ENCODE measurements at regions not wholly inside any gene's neighbourhood (a gene's known extent, or its start where the extent isn't known, plus 50 kb on each side); places are given as distances from the start of the nearest gene placed in this dataset.

DNA sequence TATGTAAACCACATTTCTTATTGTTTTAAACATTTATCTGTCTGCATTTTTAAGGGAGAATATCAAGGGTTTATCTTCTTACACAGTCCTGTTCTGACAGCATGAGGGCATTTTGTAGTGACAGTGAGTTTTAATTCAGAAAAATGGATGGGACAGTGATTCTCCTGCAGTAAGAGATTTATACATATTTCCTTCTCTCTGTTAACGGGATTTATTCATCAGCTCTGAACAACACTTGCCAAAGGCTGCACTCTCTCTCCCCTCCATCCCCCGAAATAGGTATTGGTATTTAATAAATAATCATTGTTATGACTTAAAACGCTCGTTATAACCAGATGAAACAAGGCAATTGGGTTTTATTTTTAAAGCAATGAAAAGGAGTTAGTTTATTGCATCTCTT lies 410.9 kb downstream of the STIM2 start:
- Histone ChIP-seq H3K36me3 (ENCODE audit: control insufficient read depth, insufficient read depth, low read length) (no peaks in the 10 kb centered on the region), H3K27me3 (replicated peaks; ENCODE audit: control insufficient read depth, insufficient read depth, low read length) (no peaks in the 10 kb centered on the region), H3K4me3 (replicated peaks; ENCODE audit: low read depth, low read length) (no peak overlapping the region)
- TF ChIP-seq, protein P1, sequence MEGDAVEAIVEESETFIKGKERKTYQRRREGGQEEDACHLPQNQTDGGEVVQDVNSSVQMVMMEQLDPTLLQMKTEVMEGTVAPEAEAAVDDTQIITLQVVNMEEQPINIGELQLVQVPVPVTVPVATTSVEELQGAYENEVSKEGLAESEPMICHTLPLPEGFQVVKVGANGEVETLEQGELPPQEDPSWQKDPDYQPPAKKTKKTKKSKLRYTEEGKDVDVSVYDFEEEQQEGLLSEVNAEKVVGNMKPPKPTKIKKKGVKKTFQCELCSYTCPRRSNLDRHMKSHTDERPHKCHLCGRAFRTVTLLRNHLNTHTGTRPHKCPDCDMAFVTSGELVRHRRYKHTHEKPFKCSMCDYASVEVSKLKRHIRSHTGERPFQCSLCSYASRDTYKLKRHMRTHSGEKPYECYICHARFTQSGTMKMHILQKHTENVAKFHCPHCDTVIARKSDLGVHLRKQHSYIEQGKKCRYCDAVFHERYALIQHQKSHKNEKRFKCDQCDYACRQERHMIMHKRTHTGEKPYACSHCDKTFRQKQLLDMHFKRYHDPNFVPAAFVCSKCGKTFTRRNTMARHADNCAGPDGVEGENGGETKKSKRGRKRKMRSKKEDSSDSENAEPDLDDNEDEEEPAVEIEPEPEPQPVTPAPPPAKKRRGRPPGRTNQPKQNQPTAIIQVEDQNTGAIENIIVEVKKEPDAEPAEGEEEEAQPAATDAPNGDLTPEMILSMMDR (IDR thresholded peaks at IDR 0.05; ENCODE audit: insufficient read depth, low read length, poor library complexity, severe bottlenecking): no peak
- no peak for DNase-seq (ENCODE audit: extremely low read depth, insufficient read length)

DNA sequence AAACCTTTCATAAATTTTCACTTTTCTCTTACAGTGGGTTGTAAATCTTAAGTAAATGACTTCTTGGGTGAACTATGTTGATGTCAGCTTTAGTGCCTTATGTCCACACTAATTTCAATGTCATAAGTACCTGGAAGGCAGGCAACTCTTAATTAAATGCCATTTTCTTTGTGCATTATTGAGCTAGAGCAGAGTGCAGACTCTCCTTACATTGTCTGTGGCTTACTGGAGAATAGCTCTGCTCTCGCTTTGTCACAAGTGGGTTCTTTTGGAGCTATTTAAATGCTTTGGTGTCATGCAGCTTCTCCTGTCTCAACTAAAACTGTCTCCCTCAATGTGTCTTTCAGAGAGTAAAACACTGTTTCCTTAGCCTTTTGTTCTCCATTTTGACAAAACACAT lies 411.6 kb downstream of the STIM2 start:
- Histone ChIP-seq H3K4me3 (replicated peaks; ENCODE audit: low read depth, low read length) (no peak overlapping the region), H3K27me3 (replicated peaks; ENCODE audit: control insufficient read depth, insufficient read depth, low read length) (no peaks in the 10 kb centered on the region), H3K36me3 (ENCODE audit: control insufficient read depth, insufficient read depth, low read length) (no peaks in the 10 kb centered on the region)
- DNase-seq (ENCODE audit: extremely low read depth, insufficient read length): no peak
- TF ChIP-seq, protein P1 (IDR thresholded peaks at IDR 0.05; ENCODE audit: insufficient read depth, low read length, poor library complexity, severe bottlenecking): no peak

DNA sequence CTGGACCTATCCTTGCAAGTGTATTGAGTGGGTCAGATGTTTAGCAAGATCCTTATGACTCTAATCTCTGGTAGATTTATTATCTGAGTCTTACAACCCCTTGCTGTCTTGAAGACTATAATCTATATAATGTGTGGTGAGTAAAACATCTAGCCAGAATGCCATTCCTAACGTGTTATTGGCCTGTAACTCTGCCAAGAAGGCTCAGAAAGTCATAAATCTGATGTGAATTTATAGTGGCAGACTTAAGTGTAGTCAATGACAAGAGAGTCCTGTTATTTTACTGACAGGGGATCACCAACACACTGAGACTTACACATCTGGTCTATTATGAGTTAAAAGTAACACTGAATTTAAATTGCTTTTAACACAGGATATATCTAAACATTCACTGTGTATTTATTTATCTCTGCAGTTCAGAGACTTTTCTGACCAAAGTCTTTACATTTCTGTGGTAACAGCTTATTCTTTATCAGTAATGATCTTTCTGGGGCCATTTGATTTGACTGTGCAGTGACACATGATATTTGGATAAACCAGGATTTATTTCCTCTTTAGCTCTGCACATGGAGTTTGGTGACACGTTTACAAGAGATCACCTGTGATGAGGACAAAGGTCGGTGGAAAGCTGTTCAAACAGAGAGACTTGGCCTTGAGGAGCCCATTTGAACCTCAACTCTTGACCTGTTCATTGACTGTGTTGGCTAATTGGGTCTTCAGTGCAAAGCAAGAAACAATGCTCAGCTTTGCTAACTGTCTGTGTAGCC lies 415.8 kb downstream of the STIM2 start:
- TF ChIP-seq, protein P1 (IDR thresholded peaks at IDR 0.05; ENCODE audit: insufficient read depth, low read length, poor library complexity, severe bottlenecking): no peak
- DNase-seq (ENCODE audit: extremely low read depth, insufficient read length): no peak

DNA sequence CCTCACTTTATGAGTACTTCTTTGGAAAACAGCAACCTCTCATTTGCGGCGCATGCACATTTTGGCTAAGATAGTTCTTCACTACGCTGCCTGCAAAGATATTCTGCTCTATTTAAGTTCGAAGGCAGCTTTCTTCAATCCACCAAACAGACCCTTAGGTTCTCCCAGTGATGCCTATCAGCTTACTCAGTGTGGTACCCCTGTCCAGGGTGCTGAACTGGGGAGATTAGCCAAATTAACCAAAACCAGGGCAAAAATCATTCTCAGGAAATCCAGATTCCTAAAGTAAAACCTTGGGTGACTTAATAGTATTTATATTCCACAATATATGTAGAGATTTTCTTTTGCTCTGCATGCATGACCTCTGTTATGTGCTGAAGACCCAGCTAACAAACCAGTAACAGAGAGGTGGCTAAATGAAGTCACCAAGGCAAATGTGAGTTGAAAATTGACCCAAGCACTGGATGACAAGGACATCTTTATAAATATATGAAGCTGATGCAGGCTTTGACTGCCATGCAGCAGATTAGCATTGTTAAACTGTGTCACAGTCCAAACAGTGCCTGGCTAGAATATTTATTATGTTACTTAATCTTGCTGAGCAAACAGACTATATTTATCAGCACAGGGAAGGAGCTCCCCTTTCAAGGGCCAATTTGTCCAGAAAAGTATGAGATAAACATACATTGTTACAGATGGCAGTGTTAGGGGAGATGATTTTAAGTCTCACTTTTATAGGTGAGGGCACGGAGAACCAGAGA lies 418.2 kb downstream of the STIM2 start:
- TF ChIP-seq, protein P1 (IDR thresholded peaks at IDR 0.05; ENCODE audit: insufficient read depth, low read length, poor library complexity, severe bottlenecking): no peak
- Histone ChIP-seq H3K27me3 (replicated peaks; ENCODE audit: control insufficient read depth, insufficient read depth, low read length) (no peaks in the 10 kb centered on the region), H3K4me3 (replicated peaks; ENCODE audit: low read depth, low read length) (no peak overlapping the region), H3K36me3 (ENCODE audit: control insufficient read depth, insufficient read depth, low read length) (no peaks in the 10 kb centered on the region)
- DNase-seq (ENCODE audit: extremely low read depth, insufficient read length): no peak

More for the DNA sequence above, 415.8 kb downstream of the STIM2 start:
- Histone ChIP-seq H3K4me3 (replicated peaks; ENCODE audit: low read depth, low read length) (no peak overlapping the region), H3K27me3 (replicated peaks; ENCODE audit: control insufficient read depth, insufficient read depth, low read length) (no peaks in the 10 kb centered on the region), H3K36me3 (ENCODE audit: control insufficient read depth, insufficient read depth, low read length) (no peaks in the 10 kb centered on the region)

DNA sequence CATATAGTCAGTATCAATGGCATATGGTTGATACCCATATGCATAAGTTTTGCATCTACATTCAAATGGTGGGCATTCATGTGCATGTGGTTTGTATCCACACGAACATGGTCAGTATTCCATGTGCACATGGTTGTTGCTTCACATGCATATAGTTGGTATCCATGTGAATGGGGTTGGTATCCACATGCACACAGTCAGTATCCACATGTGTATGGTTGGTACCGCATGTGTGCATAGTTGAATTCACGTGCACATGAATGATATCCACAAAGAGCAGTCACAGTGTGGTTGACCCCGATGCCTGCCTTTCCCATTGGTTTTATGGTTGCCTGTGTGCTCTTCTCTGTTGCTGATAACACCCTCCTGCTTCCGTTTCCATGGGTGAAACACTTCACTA lies 427.9 kb downstream of the STIM2 start:
- TF ChIP-seq, protein P1 (IDR thresholded peaks at IDR 0.05; ENCODE audit: insufficient read depth, low read length, poor library complexity, severe bottlenecking): no peak
- Histone ChIP-seq H3K27me3 (replicated peaks; ENCODE audit: control insufficient read depth, insufficient read depth, low read length) (no peaks in the 10 kb centered on the region), H3K4me3 (replicated peaks; ENCODE audit: low read depth, low read length) (no peak overlapping the region), H3K36me3 (ENCODE audit: control insufficient read depth, insufficient read depth, low read length) (no peaks in the 10 kb centered on the region)
- no peak for DNase-seq (ENCODE audit: extremely low read depth, insufficient read length)
